Spinal cord (tissue), 9 donors: ENCODE measurements at regions not wholly inside any gene's neighbourhood (a gene's known extent, or its start where the extent isn't known, plus 50 kb on each side); places are given as distances from the start of the nearest gene placed in this dataset.

Experiments used
- DNase-seq, 6 donors: peaks; one replicate each; pipeline versions ENCODE4 v3.0.0 to v3.0.0-alpha.2; 2013 to 2015; ENCODE audit warnings: low spot score in 6 of 6, low read depth in 4 of 6
- H3K27ac ChIP-seq: one replicate; pipeline ENCODE4 v1.5.1; 2013; ENCODE audit warnings: low read depth, low read length, control low read depth
- H3K27me3 ChIP-seq: one replicate; pipeline ENCODE4 v1.6.1; 2013; ENCODE audit warnings: low read length; ENCODE audit not compliant: control insufficient read depth, insufficient read depth
- H3K36me3 ChIP-seq: one replicate; pipeline ENCODE4 v1.6.1; 2013; ENCODE audit warnings: low read length; ENCODE audit not compliant: control insufficient read depth, insufficient read depth
- H3K4me1 ChIP-seq: one replicate; pipeline ENCODE4 v1.6.1; 2013; ENCODE audit warnings: low read length; ENCODE audit not compliant: control insufficient read depth, insufficient read depth
- H3K4me3 ChIP-seq: one replicate; pipeline ENCODE4 v1.5.1; 2013; ENCODE audit warnings: low read depth, low read length, control low read depth
- H3K9me3 ChIP-seq: one replicate; pipeline ENCODE4 v1.6.1; 2013; ENCODE audit warnings: low read length; ENCODE audit not compliant: control insufficient read depth, insufficient read depth
- WGBS: methylation state at CpG from one replicate; pipeline ENCODE4 v1.1.5; 2013; ENCODE audit warnings: missing lambda C conversion rate; ENCODE audit not compliant: insufficient coverage; 5-methylcytosine and 5-hydroxymethylcytosine counted together
- donor health status: healthy.

GRCh38 chr6:170174124-170174770 lies 116.6 kb downstream of the DLL1 start:
- H3K9me3 ChIP-seq, result no peaks in the 10 kb centered on the region
- no peaks in the 10 kb centered on the region for H3K36me3 ChIP-seq
- WGBS, result 87% methylated on average over 15 of the region's 17 CpGs
- peak overlapping the region; percentile 57 for H3K27ac ChIP-seq
- H3K27me3 ChIP-seq, result no peaks in the 10 kb centered on the region
- peak in 1 of 6 donors; percentile 42 for DNase-seq
- H3K4me3 ChIP-seq, result no peak overlapping the region
- peaks cover 31% of the 10 kb centered on the region for H3K4me1 ChIP-seq

DNA sequence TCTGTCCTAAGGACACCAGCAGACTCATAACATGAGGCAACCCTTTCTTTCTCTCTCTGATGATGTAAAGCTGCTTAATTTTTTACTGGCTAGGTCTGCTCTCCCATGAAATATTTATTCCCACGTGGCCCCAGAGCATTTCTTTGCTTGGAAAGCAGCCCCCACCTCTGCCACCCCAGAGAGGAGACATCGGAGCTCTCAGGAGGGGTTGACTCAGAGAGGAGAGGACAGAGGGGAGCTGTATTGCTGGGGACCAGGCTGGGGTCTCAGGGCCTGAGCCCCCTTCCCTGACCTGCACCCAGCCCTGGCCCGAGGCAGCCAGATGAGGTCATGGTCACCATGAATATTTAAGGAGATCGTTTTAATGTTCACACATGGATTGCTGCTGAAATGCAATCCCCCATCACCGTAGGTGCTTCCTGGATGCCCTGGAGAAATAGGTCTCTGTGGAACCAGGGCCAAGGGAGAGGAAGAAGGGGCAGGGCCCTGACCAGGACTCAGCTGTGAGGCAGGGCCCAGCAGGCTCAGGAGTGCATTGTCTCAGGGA lies 117.5 kb downstream of the DLL1 start:
- no peak for DNase-seq
- Histone ChIP-seq H3K9me3 (no peaks in the 10 kb centered on the region), H3K4me1 (peaks cover 31% of the 10 kb centered on the region), H3K36me3 (no peaks in the 10 kb centered on the region), H3K27ac (no peak overlapping the region), H3K27me3 (no peaks in the 10 kb centered on the region), H3K4me3 (no peak overlapping the region)
- WGBS, result 67% methylated on average over 1 of the region's 5 CpGs

GRCh38 chr6:170172825-170173256 lies 118.0 kb downstream of the DLL1 start:
- no peaks in the 10 kb centered on the region for H3K9me3 ChIP-seq
- no peak overlapping the region for H3K4me3 ChIP-seq
- H3K27ac ChIP-seq, result no peak overlapping the region
- peak in 1 of 6 donors; percentile 77 for DNase-seq
- WGBS, result 69% methylated on average over 27 of the region's 28 CpGs
- H3K4me1 ChIP-seq, result peaks cover 31% of the 10 kb centered on the region
- H3K36me3 ChIP-seq, result no peaks in the 10 kb centered on the region
- H3K27me3 ChIP-seq, result no peaks in the 10 kb centered on the region

DNA sequence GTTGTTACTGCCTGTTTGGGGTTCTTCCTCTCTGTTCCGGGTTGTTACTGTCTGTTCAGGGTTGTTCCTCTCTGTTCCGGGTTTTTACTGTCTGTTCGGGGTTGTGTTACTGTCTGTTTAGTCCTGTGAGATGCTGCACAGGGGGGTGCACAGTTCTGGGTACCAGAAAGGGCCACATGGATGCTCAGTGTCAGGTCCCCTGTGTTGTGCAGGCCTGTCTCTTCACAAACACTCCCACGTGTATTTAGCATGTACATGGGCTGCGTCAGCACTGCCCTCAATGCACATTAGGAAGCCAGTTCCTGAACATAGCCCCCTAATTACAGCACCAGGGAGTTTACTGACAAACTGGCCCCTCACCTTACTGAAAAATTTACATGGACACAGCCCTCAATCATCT lies 118.5 kb downstream of the DLL1 start:
- H3K4me3 ChIP-seq, result no peak overlapping the region
- H3K27me3 ChIP-seq, result no peaks in the 10 kb centered on the region
- no peak for DNase-seq
- peaks cover 31% of the 10 kb centered on the region for H3K4me1 ChIP-seq
- no peaks in the 10 kb centered on the region for H3K9me3 ChIP-seq
- 56% methylated on average over 4 of the region's 5 CpGs for WGBS
- no peaks in the 10 kb centered on the region for H3K36me3 ChIP-seq
- H3K27ac ChIP-seq, result no peak overlapping the region

DNA sequence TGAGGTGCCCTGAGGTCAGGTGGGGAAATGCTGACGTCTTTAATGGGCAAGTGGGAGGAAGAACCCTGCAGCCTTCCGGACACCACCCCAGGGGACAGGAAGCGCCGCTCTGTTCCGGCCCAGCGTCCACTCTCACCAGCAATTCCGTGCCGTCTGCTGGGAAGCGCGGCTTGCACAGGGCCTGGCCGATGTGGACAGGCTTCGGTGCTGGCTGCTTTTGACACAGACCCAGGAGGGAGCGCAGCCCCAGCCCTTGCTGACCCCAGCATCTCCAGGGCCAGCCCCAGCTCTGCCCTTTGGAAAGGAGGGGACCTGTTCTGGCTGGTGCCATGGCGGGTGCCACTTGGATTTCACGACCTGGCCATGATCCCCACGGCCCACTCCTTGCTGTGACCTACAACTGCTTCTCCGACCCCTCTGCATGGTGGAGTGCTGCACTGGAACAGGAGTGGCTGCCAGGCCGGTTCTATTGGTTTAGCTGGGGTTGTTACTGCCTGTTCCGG lies 123.2 kb downstream of the DLL1 start:
- Histone ChIP-seq H3K9me3 (no peaks in the 10 kb centered on the region), H3K4me1 (peaks cover 19% of the 10 kb centered on the region), H3K27me3 (no peaks in the 10 kb centered on the region), H3K36me3 (no peaks in the 10 kb centered on the region), H3K4me3 (no peak overlapping the region), H3K27ac (no peak overlapping the region)
- WGBS, result 83% methylated on average over 19 of the region's 19 CpGs
- no peak for DNase-seq

- H3K27me3 ChIP-seq, result no peaks in the 10 kb centered on the region
- no peaks in the 10 kb centered on the region for H3K36me3 ChIP-seq
- DNase-seq, result no peak
- H3K27ac ChIP-seq, result no peak overlapping the region
- H3K4me3 ChIP-seq, result no peak overlapping the region
- 75% methylated on average over 31 of the region's 31 CpGs for WGBS
- no peaks in the 10 kb centered on the region for H3K9me3 ChIP-seq
- H3K4me1 ChIP-seq, result peaks cover 17% of the 10 kb centered on the region
These were observed 124.3 kb downstream of the DLL1 start for GRCh38 chr6:170166511-170167122.

DNA sequence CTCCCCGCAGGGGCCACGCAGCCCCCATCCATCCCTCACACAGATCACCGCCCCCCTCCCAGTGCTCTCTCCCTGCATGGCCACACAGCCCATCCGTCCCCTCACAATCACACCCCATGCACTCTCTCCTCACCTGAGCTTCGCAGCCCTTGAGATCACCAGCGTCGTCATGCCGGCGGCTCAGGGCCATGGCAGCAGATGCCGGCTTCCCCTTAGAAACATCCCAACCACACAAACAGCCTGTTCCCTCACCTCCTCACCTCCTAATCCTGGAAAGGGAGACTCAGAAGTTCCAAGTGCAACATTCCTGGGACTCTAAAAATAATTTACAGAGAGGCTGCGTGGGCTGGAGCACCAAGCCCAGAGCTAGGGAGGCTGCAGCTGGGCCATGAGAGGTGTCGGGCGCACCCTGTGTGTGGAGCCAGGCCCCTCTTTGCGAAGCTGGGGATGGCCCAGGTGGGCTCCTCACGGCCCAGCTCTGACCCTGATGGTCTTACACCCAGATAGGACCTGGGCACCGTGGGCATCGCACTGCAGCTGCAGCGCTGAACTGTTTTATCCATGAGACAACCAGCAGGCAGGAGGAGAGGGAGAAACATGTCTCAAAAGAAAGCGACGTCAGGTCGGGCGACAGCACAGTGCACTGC lies 125.3 kb downstream of the DLL1 start:
- DNase-seq, result no peak
- 82% methylated on average over 19 of the region's 22 CpGs for WGBS
- Histone ChIP-seq H3K9me3 (no peaks in the 10 kb centered on the region), H3K27me3 (no peaks in the 10 kb centered on the region), H3K27ac (no peak overlapping the region), H3K4me3 (no peak overlapping the region), H3K36me3 (no peaks in the 10 kb centered on the region), H3K4me1 (peaks cover 17% of the 10 kb centered on the region)

DNA sequence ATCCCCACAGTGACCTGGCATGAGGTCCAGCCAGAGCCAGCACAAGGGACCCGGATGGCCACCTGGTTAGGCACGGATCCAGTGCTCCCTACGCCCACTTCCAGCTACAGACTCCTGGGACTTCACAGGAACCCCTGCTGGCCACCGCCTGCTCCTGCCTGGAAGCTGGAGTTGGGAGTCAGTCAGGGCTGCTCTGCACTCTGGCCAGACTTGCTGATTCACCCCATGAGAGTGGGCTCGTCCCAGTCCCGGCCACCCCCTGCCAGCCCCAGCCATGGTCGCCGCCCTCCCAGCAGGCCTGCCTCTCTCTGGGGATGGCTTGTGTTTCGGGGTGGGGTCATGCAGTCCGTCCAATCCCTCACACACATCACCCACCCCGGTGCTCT lies 125.8 kb downstream of the DLL1 start:
- Histone ChIP-seq H3K27ac (no peak overlapping the region), H3K9me3 (no peaks in the 10 kb centered on the region), H3K4me1 (peaks cover 17% of the 10 kb centered on the region), H3K36me3 (no peaks in the 10 kb centered on the region), H3K27me3 (no peaks in the 10 kb centered on the region), H3K4me3 (no peak overlapping the region)
- DNase-seq, result no peak
- 68% methylated on average over 11 of the region's 11 CpGs for WGBS

GRCh38 chr6:170164271-170164900 lies 126.5 kb downstream of the DLL1 start:
- Histone ChIP-seq H3K9me3 (no peaks in the 10 kb centered on the region), H3K36me3 (no peaks in the 10 kb centered on the region), H3K4me1 (peaks cover 17% of the 10 kb centered on the region), H3K27me3 (no peaks in the 10 kb centered on the region), H3K4me3 (no peak overlapping the region), H3K27ac (no peak overlapping the region)
- WGBS, result 83% methylated on average over 17 of the region's 21 CpGs
- DNase-seq, result no peak
